ENCODE measurements at regions not wholly inside any gene's neighbourhood (a gene's known extent, or its start where the extent isn't known, plus 50 kb on each side); places are given as distances from the start of the nearest gene placed in this dataset.
"Not testable (repeated sequence)": the region's sequence is repeated elsewhere in the genome, so short reads cannot be mapped to it uniquely, and the experiment has no call there.

GRCh38 chrX:3882553-3882920 is 169.1 kb upstream of the PRKX start:
- not testable (repeated sequence) for H3K4me3 ChIP-seq (ENCODE audit: low read depth, low read length); H3K36me3 ChIP-seq (ENCODE audit: control insufficient read depth, insufficient read depth, low read length); H3K27me3 ChIP-seq (ENCODE audit: control insufficient read depth, insufficient read depth, low read length); DNase-seq (ENCODE audit: low read depth)

- not testable (repeated sequence) for H3K4me3 ChIP-seq (ENCODE audit: low read depth, low read length); H3K27me3 ChIP-seq (ENCODE audit: control insufficient read depth, insufficient read depth, low read length); H3K36me3 ChIP-seq (ENCODE audit: control insufficient read depth, insufficient read depth, low read length); DNase-seq (ENCODE audit: low read depth)
Measured at GRCh38 chrX:3881898-3882552, 168.6 kb upstream of the PRKX start.

GRCh38 chrX:3881255-3881895 is 167.9 kb upstream of the PRKX start:
- H3K4me3 ChIP-seq (ENCODE audit: low read depth, low read length); H3K27me3 ChIP-seq (ENCODE audit: control insufficient read depth, insufficient read depth, low read length); DNase-seq (ENCODE audit: low read depth); H3K36me3 ChIP-seq (ENCODE audit: control insufficient read depth, insufficient read depth, low read length): not testable (repeated sequence)

- not testable (repeated sequence) for H3K4me3 ChIP-seq (ENCODE audit: low read depth, low read length); DNase-seq (ENCODE audit: low read depth); H3K36me3 ChIP-seq (ENCODE audit: control insufficient read depth, insufficient read depth, low read length); H3K27me3 ChIP-seq (ENCODE audit: control insufficient read depth, insufficient read depth, low read length)
Measured at GRCh38 chrX:3876393-3876792, 162.9 kb upstream of the PRKX start.

- not testable (repeated sequence) for DNase-seq (ENCODE audit: low read depth); H3K27me3 ChIP-seq (ENCODE audit: control insufficient read depth, insufficient read depth, low read length); H3K4me3 ChIP-seq (ENCODE audit: low read depth, low read length); H3K36me3 ChIP-seq (ENCODE audit: control insufficient read depth, insufficient read depth, low read length)
Measured at GRCh38 chrX:3875638-3876037, 162.2 kb upstream of the PRKX start.

GRCh38 chrX:3872226-3872879 is 158.9 kb upstream of the PRKX start:
- DNase-seq (ENCODE audit: low read depth); H3K36me3 ChIP-seq (ENCODE audit: control insufficient read depth, insufficient read depth, low read length); H3K4me3 ChIP-seq (ENCODE audit: low read depth, low read length); H3K27me3 ChIP-seq (ENCODE audit: control insufficient read depth, insufficient read depth, low read length): not testable (repeated sequence)

- not testable (repeated sequence) for H3K36me3 ChIP-seq (ENCODE audit: control insufficient read depth, insufficient read depth, low read length); H3K4me3 ChIP-seq (ENCODE audit: low read depth, low read length)
Measured at GRCh38 chrX:3867067-3867831, 153.8 kb upstream of the PRKX start.

GRCh38 chrX:3858332-3858731 is 144.9 kb upstream of the PRKX start:
- H3K4me3 ChIP-seq (ENCODE audit: low read depth, low read length); H3K27me3 ChIP-seq (ENCODE audit: control insufficient read depth, insufficient read depth, low read length); H3K36me3 ChIP-seq (ENCODE audit: control insufficient read depth, insufficient read depth, low read length); DNase-seq (ENCODE audit: low read depth): not testable (repeated sequence)

More at GRCh38 chrX:3867067-3867831, 153.8 kb upstream of the PRKX start:
- H3K27me3 ChIP-seq (ENCODE audit: control insufficient read depth, insufficient read depth, low read length); DNase-seq (ENCODE audit: low read depth): not testable (repeated sequence)

- H3K36me3 ChIP-seq (ENCODE audit: control insufficient read depth, insufficient read depth, low read length); DNase-seq (ENCODE audit: low read depth); H3K27me3 ChIP-seq (ENCODE audit: control insufficient read depth, insufficient read depth, low read length): not testable (repeated sequence)
- H3K4me3 ChIP-seq (ENCODE audit: low read depth, low read length) = peak overlapping the region; percentile 37
Measured at GRCh38 chrX:3843522-3844145, 130.2 kb upstream of the PRKX start.

GRCh38 chrX:3842822-3843521 is 129.5 kb upstream of the PRKX start:
- not testable (repeated sequence) for H3K36me3 ChIP-seq (ENCODE audit: control insufficient read depth, insufficient read depth, low read length); H3K27me3 ChIP-seq (ENCODE audit: control insufficient read depth, insufficient read depth, low read length); DNase-seq (ENCODE audit: low read depth)
- peak overlapping the region; percentile 37 for H3K4me3 ChIP-seq (ENCODE audit: low read depth, low read length)

GRCh38 chrX:3838754-3839153 is 125.3 kb upstream of the PRKX start:
- not testable (repeated sequence) for H3K27me3 ChIP-seq (ENCODE audit: control insufficient read depth, insufficient read depth, low read length); H3K4me3 ChIP-seq (ENCODE audit: low read depth, low read length); DNase-seq (ENCODE audit: low read depth); H3K36me3 ChIP-seq (ENCODE audit: control insufficient read depth, insufficient read depth, low read length)

- DNase-seq (ENCODE audit: low read depth); H3K4me3 ChIP-seq (ENCODE audit: low read depth, low read length); H3K27me3 ChIP-seq (ENCODE audit: control insufficient read depth, insufficient read depth, low read length); H3K36me3 ChIP-seq (ENCODE audit: control insufficient read depth, insufficient read depth, low read length): not testable (repeated sequence)
Measured at GRCh38 chrX:3837958-3838643, 124.7 kb upstream of the PRKX start.

- H3K4me3 ChIP-seq (ENCODE audit: low read depth, low read length); H3K36me3 ChIP-seq (ENCODE audit: control insufficient read depth, insufficient read depth, low read length); H3K27me3 ChIP-seq (ENCODE audit: control insufficient read depth, insufficient read depth, low read length); DNase-seq (ENCODE audit: low read depth): not testable (repeated sequence)
Measured at GRCh38 chrX:3837211-3837610, 123.8 kb upstream of the PRKX start.

Data from kidney epithelial cell (primary cell).